SK-N-SH (cell line): ENCODE measurements at regions not wholly inside any gene's neighbourhood (a gene's known extent, or its start where the extent isn't known, plus 50 kb on each side); places are given as distances from the start of the nearest gene placed in this dataset.

Experiments used
- CTCF ChIA-PET: fragments of 300-600, 350-600 bp; formaldehyde crosslinking; extraction: SDS; loops from one replicate; lab custom pipeline; 2021; lab: Yijun Ruan, JAX
- POLR2A ChIA-PET: fragments of 350-600 bp; sonication (Branson Sonifier 250); formaldehyde crosslinking; extraction: SDS; loops from one replicate; lab custom pipeline; 2020; ENCODE audit warnings: antibody characterized with exemption, inconsistent platforms; lab: Yijun Ruan, JAX
- DNase-seq: peaks from one replicate; pipeline ENCODE4 v3.0.0; 2012
- H2AFZ ChIP-seq: fragments of 200-600 bp; sonication (generic); 2 replicates; pipeline ENCODE4 v1.8.1; 2016; ENCODE audit warnings: antibody characterized with exemption, mild to moderate bottlenecking, low read depth
- H3F3A ChIP-seq: fragments of 200-600 bp; sonication (generic); replicated peaks from 2 replicates; pipeline ENCODE3; 2016; ENCODE audit warnings: antibody characterized with exemption, mild to moderate bottlenecking; ENCODE audit not compliant: insufficient read depth
- H3K27ac ChIP-seq, 2 experiments: fragments of 200-500 bp in 1 of 2; fragments of 200-600 bp in 1 of 2; sonication (Bioruptor generic) in 1 of 2; sonication (generic), shearing (Covaris generic) in 1 of 2; 2 replicates each; pipeline versions ENCODE4 v1.5.1 to v1.6.1; 2014 to 2016; ENCODE audit warnings: low read depth in 2 of 2, inconsistent platforms in 1 of 2, low read length in 1 of 2, mild to moderate bottlenecking in 1 of 2, mixed read lengths in 1 of 2
- H3K27me3 ChIP-seq: fragments of 200-600 bp; sonication (generic), shearing (Covaris generic); 2 replicates; pipeline ENCODE4 v1.6.1; 2016; ENCODE audit warnings: mixed run types; ENCODE audit not compliant: insufficient read depth
- H3K36me3 ChIP-seq, 2 experiments: fragments of 200-500 bp in 1 of 2; fragments of 200-600 bp in 1 of 2; sonication (Bioruptor generic) in 1 of 2; sonication (generic) in 1 of 2; replicated peaks in 1 of 2; 2 replicates each; pipeline versions ENCODE3 to v1.5.1; 2014 to 2016; ENCODE audit warnings: low read length in 1 of 2, mild to moderate bottlenecking in 1 of 2; ENCODE audit not compliant: insufficient read depth in 2 of 2, control insufficient read depth in 1 of 2
- H3K4me1 ChIP-seq, 2 experiments: fragments of 200-500 bp in 1 of 2; fragments of 200-600 bp in 1 of 2; sonication (Bioruptor generic) in 1 of 2; sonication (generic), shearing (Covaris generic) in 1 of 2; 2 replicates each; pipeline versions ENCODE4 v1.5.1 to v1.6.1; 2014 to 2016; ENCODE audit warnings: low read depth in 1 of 2, low read length in 1 of 2, mixed run types in 1 of 2; ENCODE audit not compliant: insufficient read depth in 2 of 2, control insufficient read depth in 1 of 2
- H3K4me2 ChIP-seq: fragments of 200-600 bp; sonication (generic), shearing (Covaris generic); 2 replicates; pipeline ENCODE4 v1.6.1; 2017; ENCODE audit warnings: mixed run types
- H3K4me3 ChIP-seq, 2 experiments: fragments of 200-500 bp in 1 of 2; fragments of 200-600 bp in 1 of 2; sonication (Bioruptor generic) in 1 of 2; sonication (generic), shearing (Covaris generic) in 1 of 2; 2 replicates each; pipeline versions ENCODE4 v1.5.1 to v1.8.1; 2014 to 2016; ENCODE audit warnings: low read depth in 2 of 2, inconsistent platforms in 1 of 2, low read length in 1 of 2, mild to moderate bottlenecking in 1 of 2, mixed read lengths in 1 of 2, moderate library complexity in 1 of 2
- H3K79me2 ChIP-seq: fragments of 200-600 bp; sonication (generic); 2 replicates; pipeline ENCODE4 v1.8.1; 2017; ENCODE audit warnings: mild to moderate bottlenecking; ENCODE audit not compliant: insufficient read depth
- H3K9ac ChIP-seq: fragments of 200-600 bp; sonication (generic); 2 replicates; pipeline ENCODE4 v1.6.1; 2017; ENCODE audit warnings: mixed run types
- H3K9me2 ChIP-seq: fragments of 200-600 bp; sonication (generic); 2 replicates; pipeline ENCODE4 v1.6.1; 2017; ENCODE audit warnings: mixed run types
- H3K9me3 ChIP-seq: fragments of 200-600 bp; sonication (generic); 2 replicates; pipeline ENCODE4 v1.6.1; 2017; ENCODE audit warnings: mixed run types, mild to moderate bottlenecking, moderate library complexity
- H4K20me1 ChIP-seq: fragments of 200-600 bp; sonication (generic); 2 replicates; pipeline ENCODE4 v1.6.1; 2017; ENCODE audit warnings: mild to moderate bottlenecking, mixed run types; ENCODE audit not compliant: insufficient read depth
- EP300 ChIP-seq, 2 experiments: IDR thresholded peaks; 2 replicates each; pipeline versions ENCODE4 v1.4.0 to v1.6.1; 2012; ENCODE audit warnings: borderline replicate concordance in 1 of 2, low read depth in 1 of 2, low read length in 1 of 2
- EZH2phosphoT487 ChIP-seq: fragments of 200-600 bp; sonication (generic); IDR thresholded peaks from 2 replicates; pipeline ENCODE4 v1.6.1; 2017; ENCODE audit warnings: low read depth, mixed run types, mild to moderate bottlenecking, antibody characterized with exemption, moderate library complexity, borderline replicate concordance
- FOXJ3 ChIP-seq: sonication (generic); formaldehyde crosslinking; IDR thresholded peaks from 2 replicates; pipeline ENCODE4 v1.5.1; 2020; ENCODE audit warnings: mild to moderate bottlenecking, missing genetic modification reagents
- FOXM1 ChIP-seq: IDR thresholded peaks from 2 replicates; pipeline ENCODE4 v1.4.0; 2012; ENCODE audit warnings: low read depth, mild to moderate bottlenecking
- GABPA ChIP-seq: IDR thresholded peaks from 2 replicates; pipeline ENCODE4 v1.4.0; 2012; ENCODE audit warnings: low read depth, mild to moderate bottlenecking
- GATA2 ChIP-seq: sonication (generic); formaldehyde crosslinking; IDR thresholded peaks from 2 replicates; pipeline ENCODE4 v1.5.0; 2020; ENCODE audit warnings: mild to moderate bottlenecking, missing genetic modification reagents
- JUND ChIP-seq: IDR thresholded peaks from 2 replicates; pipeline ENCODE4 v1.4.0; 2012
- MEF2A ChIP-seq: IDR thresholded peaks from 2 replicates; pipeline ENCODE4 v1.4.0; 2012; ENCODE audit warnings: low read depth, borderline replicate concordance
- POLR2AphosphoS5 ChIP-seq: IDR thresholded peaks from 2 replicates; pipeline ENCODE4 v1.6.1; 2012; ENCODE audit warnings: low read depth, low read length
- RCOR1 ChIP-seq: fragments of 150-350 bp; IDR thresholded peaks from 2 replicates; pipeline ENCODE4 v1.6.1; 2017; ENCODE audit warnings: antibody characterized with exemption, low read length
- TEAD4 ChIP-seq: IDR thresholded peaks from 2 replicates; pipeline ENCODE4 v1.4.0; 2012; ENCODE audit warnings: mild to moderate bottlenecking, borderline replicate concordance; ENCODE audit not compliant: insufficient read depth
- WGBS: methylation state at CpG from one replicate; pipeline ENCODE4 v1.1.6; 2017; ENCODE audit warnings: low lambda C conversion rate; 5-methylcytosine and 5-hydroxymethylcytosine counted together
- TF ChIP-seq, protein P1 (sequence below): IDR thresholded peaks from 2 replicates; pipeline ENCODE4; 2012
- TF ChIP-seq, protein P2 (sequence below): fragments of 150-350 bp; IDR thresholded peaks from 2 replicates; pipeline ENCODE4 v1.6.1; 2016; ENCODE audit warnings: mild to moderate bottlenecking, low read depth, low read length
- TF ChIP-seq, protein P3 (sequence below): IDR thresholded peaks from 2 replicates; pipeline ENCODE4 v1.4.0; 2012; ENCODE audit warnings: low read depth

DNA sequence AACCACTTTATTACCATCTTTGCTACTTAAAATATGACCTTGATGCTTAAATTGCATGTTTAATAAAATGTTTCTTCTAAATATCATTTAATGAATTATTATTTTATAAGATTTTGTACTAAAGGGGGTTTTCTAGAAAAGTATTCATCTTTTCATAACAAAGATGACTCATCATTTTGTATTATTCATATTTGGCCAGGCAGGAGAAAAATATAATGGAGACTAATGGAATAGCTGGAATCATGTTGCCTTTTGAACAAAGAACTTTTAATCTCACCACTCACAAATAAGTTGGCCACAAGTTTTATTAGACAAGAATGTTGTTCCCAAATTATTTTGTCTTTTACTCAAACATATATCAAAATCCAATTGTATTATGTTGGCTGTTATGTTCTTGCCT lies 882.4 kb downstream of the DSC3 start:
- no peak for DNase-seq
- Histone ChIP-seq H3K9me2 (no peaks in the 10 kb centered on the region), H3K27me3 (no peaks in the 10 kb centered on the region), H3K9me3 (no peaks in the 10 kb centered on the region), H3K36me3 (no peaks in the 10 kb centered on the region), H3K4me1 (no peaks in the 10 kb centered on the region), H3K4me2 (no peak overlapping the region), H3K4me3 (no peak overlapping the region), H3K27ac (no peak overlapping the region), H4K20me1 (no peaks in the 10 kb centered on the region), H3K79me2 (no peaks in the 10 kb centered on the region), H3F3A (no peaks in the 10 kb centered on the region), H2AFZ (no peak overlapping the region), H3K9ac (no peak overlapping the region)
- TF ChIP-seq JUND: no peak
- TF ChIP-seq FOXM1: no peak
- no peak for TF ChIP-seq EP300 (IDR thresholded peaks at IDR 0.05; ENCODE audit: borderline replicate concordance in 1 of 2, low read depth in 1 of 2, low read length in 1 of 2)
- TF ChIP-seq FOXJ3 (CRISPR knock-in tag): no peak
- no peak for TF ChIP-seq EZH2phosphoT487
- POLR2A ChIA-PET: no interaction called here
- CTCF ChIA-PET: interaction anchor here (1.0 to 1.1 kb wide), 2 partner anchors 10 to 14 kb away, joined by 3 to 4 read pairs; no protein-coding TSS in a partner anchor

DNA sequence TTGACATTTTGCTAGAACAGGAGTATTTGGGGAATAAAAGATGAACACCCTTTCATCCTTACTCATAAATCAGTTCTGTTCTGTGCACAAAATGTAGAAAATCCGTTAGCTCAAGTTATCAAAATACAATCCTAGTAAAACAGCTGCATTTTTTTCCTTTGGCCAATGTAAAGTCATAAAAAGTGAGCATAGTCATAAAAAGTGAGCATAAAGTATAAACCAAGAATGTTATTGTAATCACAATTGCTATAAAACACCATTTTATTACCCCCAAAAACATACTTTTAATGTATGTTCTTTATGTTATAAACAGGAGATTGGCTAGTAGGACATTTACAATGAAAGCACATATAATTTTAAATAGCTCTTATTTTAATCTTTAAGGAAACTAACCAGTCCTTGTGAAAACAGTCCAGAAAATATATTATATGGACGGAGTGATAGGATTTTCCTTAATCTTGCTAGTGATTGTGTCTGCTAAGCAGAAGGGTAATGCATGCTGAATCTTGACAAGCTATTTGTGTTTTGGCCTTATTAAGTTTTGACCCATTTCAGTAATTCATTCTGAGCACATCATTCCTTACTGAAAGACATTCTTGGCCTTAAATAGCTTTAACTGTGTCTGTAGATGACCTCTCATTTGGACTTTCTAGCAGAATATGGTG lies 891.8 kb downstream of the DSC3 start:
- no peak for DNase-seq
- POLR2A ChIA-PET: no interaction called here
- no peaks in the 10 kb centered on the region for H3K4me1 ChIP-seq
- TF ChIP-seq, protein P1, sequence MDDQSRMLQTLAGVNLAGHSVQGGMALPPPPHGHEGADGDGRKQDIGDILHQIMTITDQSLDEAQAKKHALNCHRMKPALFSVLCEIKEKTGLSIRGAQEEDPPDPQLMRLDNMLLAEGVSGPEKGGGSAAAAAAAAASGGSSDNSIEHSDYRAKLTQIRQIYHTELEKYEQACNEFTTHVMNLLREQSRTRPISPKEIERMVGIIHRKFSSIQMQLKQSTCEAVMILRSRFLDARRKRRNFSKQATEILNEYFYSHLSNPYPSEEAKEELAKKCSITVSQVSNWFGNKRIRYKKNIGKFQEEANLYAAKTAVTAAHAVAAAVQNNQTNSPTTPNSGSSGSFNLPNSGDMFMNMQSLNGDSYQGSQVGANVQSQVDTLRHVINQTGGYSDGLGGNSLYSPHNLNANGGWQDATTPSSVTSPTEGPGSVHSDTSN: no peak
- TF ChIP-seq TEAD4 (no peak), JUND (no peak), POLR2AphosphoS5 (no peak)
- TF ChIP-seq, all 33 proteins: peak for 0
- Histone ChIP-seq H3K4me2 (no peak overlapping the region), H3K9me3 (no peaks in the 10 kb centered on the region), H3K9me2 (no peaks in the 10 kb centered on the region), H3K27ac (no peak overlapping the region), H3K9ac (no peak overlapping the region), H3K79me2 (no peaks in the 10 kb centered on the region), H3K36me3 (no peaks in the 10 kb centered on the region), H3K27me3 (no peaks in the 10 kb centered on the region), H2AFZ (no peak overlapping the region), H3K4me3 (no peak overlapping the region), H3F3A (no peaks in the 10 kb centered on the region), H4K20me1 (no peaks in the 10 kb centered on the region)
- CTCF ChIA-PET: interaction anchor here (1.3 kb wide), 1 partner anchor 10 kb away, joined by 3 read pairs; no protein-coding TSS in a partner anchor
- WGBS: 34% methylated on average over 2 of the region's 2 CpGs

- Histone ChIP-seq H3K4me1 (no peaks in the 10 kb centered on the region), H3K79me2 (no peaks in the 10 kb centered on the region), H3K4me3 (no peak overlapping the region)
- POLR2A ChIA-PET: no interaction called here
- TF ChIP-seq, protein P2, sequence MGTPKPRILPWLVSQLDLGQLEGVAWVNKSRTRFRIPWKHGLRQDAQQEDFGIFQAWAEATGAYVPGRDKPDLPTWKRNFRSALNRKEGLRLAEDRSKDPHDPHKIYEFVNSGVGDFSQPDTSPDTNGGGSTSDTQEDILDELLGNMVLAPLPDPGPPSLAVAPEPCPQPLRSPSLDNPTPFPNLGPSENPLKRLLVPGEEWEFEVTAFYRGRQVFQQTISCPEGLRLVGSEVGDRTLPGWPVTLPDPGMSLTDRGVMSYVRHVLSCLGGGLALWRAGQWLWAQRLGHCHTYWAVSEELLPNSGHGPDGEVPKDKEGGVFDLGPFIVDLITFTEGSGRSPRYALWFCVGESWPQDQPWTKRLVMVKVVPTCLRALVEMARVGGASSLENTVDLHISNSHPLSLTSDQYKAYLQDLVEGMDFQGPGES: no peak
- TF ChIP-seq MEF2A (no peak), FOXM1 (no peak), GATA2 (no peak), GABPA (no peak), RCOR1 (no peak), FOXJ3 (CRISPR knock-in tag) (no peak)
- TF ChIP-seq, protein P3, sequence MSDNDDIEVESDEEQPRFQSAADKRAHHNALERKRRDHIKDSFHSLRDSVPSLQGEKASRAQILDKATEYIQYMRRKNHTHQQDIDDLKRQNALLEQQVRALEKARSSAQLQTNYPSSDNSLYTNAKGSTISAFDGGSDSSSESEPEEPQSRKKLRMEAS: no peak
- TF ChIP-seq, all 33 proteins: peak for 0
- no peaks in the 10 kb centered on the region for H4K20me1 ChIP-seq
- no peak overlapping the region for H3K27ac ChIP-seq
- no peaks in the 10 kb centered on the region for H3F3A ChIP-seq
- no peaks in the 10 kb centered on the region for H3K27me3 ChIP-seq
- H3K9me3 ChIP-seq: no peaks in the 10 kb centered on the region
- no peaks in the 10 kb centered on the region for H3K36me3 ChIP-seq
- no peak for DNase-seq
- no peak overlapping the region for H2AFZ ChIP-seq
- H3K9ac ChIP-seq: no peak overlapping the region
- no peak overlapping the region for H3K4me2 ChIP-seq
- CTCF ChIA-PET: interaction anchor here (1.3 kb wide), 1 partner anchor 9 kb away, joined by 3 read pairs; no protein-coding TSS in a partner anchor
- H3K9me2 ChIP-seq: no peaks in the 10 kb centered on the region
These were observed 893.0 kb downstream of the DSC3 start for GRCh38 chr18:30149585-30149984.
